K562 (cell line): ENCODE measurements at regions not wholly inside any gene's neighbourhood (a gene's known extent, or its start where the extent isn't known, plus 50 kb on each side); places are given as distances from the start of the nearest gene placed in this dataset.

ENCODE experiments used
- BCOR ChIP-seq: fragments of 450-650 bp; IDR thresholded peaks from 2 replicates; pipeline ENCODE4 v1.6.1; 2016
- EP300 ChIP-seq: IDR thresholded peaks from 2 replicates; pipeline ENCODE4 v1.6.1; 2012; ENCODE audit warnings: low read length, improper control_type of control experiment
- POLR2AphosphoS5 ChIP-seq: IDR thresholded peaks from 2 replicates; pipeline ENCODE4 v1.6.1; 2011; ENCODE audit warnings: mild to moderate bottlenecking, low read depth, low read length, moderate library complexity; ENCODE audit not compliant: control insufficient read depth, insufficient read depth
- RB1 ChIP-seq: fragments of 450-650 bp; IDR thresholded peaks from 2 replicates; pipeline ENCODE4 v1.6.1; 2017; ENCODE audit warnings: low read depth, mild to moderate bottlenecking
- ZBTB40 ChIP-seq, 2 experiments: fragments of 450-650 bp in 1 of 2; sonication (generic) in 1 of 2; formaldehyde crosslinking in 1 of 2; IDR thresholded peaks; 2 replicates each; pipeline versions ENCODE4 v1.7.1 to v1.9.0; 2016 to 2022; ENCODE audit warnings: inconsistent platforms in 1 of 2, mild to moderate bottlenecking in 1 of 2, missing genetic modification reagents in 1 of 2
- TF ChIP-seq, protein P1 (sequence below): fragments of 250-450 bp; sonication (Bioruptor Pico); IDR thresholded peaks from 2 replicates; pipeline ENCODE4 v1.8.0; 2022; ENCODE audit warnings: moderate library complexity, mild to moderate bottlenecking, inconsistent platforms

DNA sequence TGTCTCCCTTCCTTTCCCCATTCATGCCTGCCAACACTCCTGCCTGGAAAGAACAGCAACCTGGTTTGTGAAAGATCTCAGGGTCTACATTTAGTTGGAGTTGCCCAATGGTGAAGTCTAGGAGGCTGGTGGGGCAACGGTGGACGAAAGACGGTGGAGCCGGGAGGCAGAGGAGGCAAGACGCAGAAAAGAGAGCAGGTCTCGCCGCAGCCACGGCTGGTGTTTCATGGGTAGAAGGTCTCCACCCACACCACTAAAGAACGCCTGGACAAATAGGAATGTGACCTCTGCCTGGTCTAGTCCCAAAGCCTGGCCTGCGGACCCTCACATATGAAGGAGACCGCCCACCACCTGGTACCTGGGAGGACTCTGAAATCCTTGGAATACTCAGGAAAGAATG is 185.6 kb downstream of the ALG10 start (continued):
- no peak for TF ChIP-seq ZBTB40 (IDR thresholded peaks at IDR 0.05)
- no peak for TF ChIP-seq ZBTB40 (CRISPR knock-in tag; IDR thresholded peaks at IDR 0.05)
- TF ChIP-seq, protein P1, sequence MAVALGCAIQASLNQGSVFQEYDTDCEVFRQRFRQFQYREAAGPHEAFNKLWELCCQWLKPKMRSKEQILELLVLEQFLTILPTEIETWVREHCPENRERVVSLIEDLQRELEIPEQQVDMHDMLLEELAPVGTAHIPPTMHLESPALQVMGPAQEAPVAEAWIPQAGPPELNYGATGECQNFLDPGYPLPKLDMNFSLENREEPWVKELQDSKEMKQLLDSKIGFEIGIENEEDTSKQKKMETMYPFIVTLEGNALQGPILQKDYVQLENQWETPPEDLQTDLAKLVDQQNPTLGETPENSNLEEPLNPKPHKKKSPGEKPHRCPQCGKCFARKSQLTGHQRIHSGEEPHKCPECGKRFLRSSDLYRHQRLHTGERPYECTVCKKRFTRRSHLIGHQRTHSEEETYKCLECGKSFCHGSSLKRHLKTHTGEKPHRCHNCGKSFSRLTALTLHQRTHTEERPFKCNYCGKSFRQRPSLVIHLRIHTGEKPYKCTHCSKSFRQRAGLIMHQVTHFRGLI: no peak
- TF ChIP-seq BCOR: no peak
- TF ChIP-seq EP300: no peak
- TF ChIP-seq RB1: no peak
- no peak for TF ChIP-seq POLR2AphosphoS5
